Keratinocyte (primary cell): ENCODE measurements at regions not wholly inside any gene's neighbourhood (a gene's known extent, or its start where the extent isn't known, plus 50 kb on each side); places are given as distances from the start of the nearest gene placed in this dataset.

Source experiments
- DNase-seq: peaks from one replicate; pipeline ENCODE4 v3.0.0-alpha.2; 2011; ENCODE audit warnings: low read depth, missing footprints, low spot score
- FAIRE-seq: peaks from 2 replicates; lab custom pipeline; 2011; peaks lifted over from hg19 to GRCh38; lab: Jason Lieb, UNC
- H2AFZ ChIP-seq: 2 replicates; pipeline ENCODE4 v1.6.0; 2012; ENCODE audit warnings: low read length, control low read depth, inconsistent platforms; ENCODE audit not compliant: control insufficient read depth
- H3K27ac ChIP-seq: 2 replicates; pipeline ENCODE4 v1.5.1; 2011; ENCODE audit warnings: low read length; ENCODE audit not compliant: control insufficient read depth, insufficient read depth
- H3K27me3 ChIP-seq: 3 replicates; pipeline ENCODE4 v1.6.0; 2011; ENCODE audit warnings: low read length; ENCODE audit not compliant: control insufficient read depth, insufficient read depth; ENCODE audit errors: extremely low read depth
- H3K36me3 ChIP-seq, 2 experiments: 2 replicates in 1 of 2; 3 replicates in 1 of 2; pipeline ENCODE4 v1.5.1; 2011; ENCODE audit warnings: low read length in 2 of 2, mild to moderate bottlenecking in 1 of 2; ENCODE audit not compliant: control insufficient read depth in 2 of 2, insufficient read depth in 2 of 2; ENCODE audit errors: extremely low read depth in 1 of 2
- H3K4me1 ChIP-seq: 3 replicates; pipeline ENCODE4 v1.5.1; 2011; ENCODE audit warnings: low read length; ENCODE audit not compliant: control insufficient read depth, insufficient read depth; ENCODE audit errors: extremely low read depth
- H3K4me2 ChIP-seq: 3 replicates; pipeline ENCODE4 v1.6.0; 2011; ENCODE audit warnings: low read depth, low read length; ENCODE audit not compliant: control insufficient read depth, insufficient read depth; ENCODE audit errors: extremely low read depth
- H3K4me3 ChIP-seq, 3 experiments: fragments of 200-600 bp in 1 of 3; sonication (generic) in 1 of 3; 2 replicates in 2 of 3; 3 replicates in 1 of 3; pipeline ENCODE4 v1.5.1; 2011 to 2016; ENCODE audit warnings: low read length in 3 of 3, mild to moderate bottlenecking in 3 of 3, control low read depth in 2 of 3, inconsistent platforms in 1 of 3, low read depth in 1 of 3, mixed read lengths in 1 of 3, mixed run types in 1 of 3, moderate library complexity in 1 of 3; ENCODE audit not compliant: control insufficient read depth in 2 of 3, insufficient read depth in 2 of 3; ENCODE audit errors: extremely low read depth in 1 of 3
- H3K79me2 ChIP-seq: 2 replicates; pipeline ENCODE4 v1.6.0; 2012; ENCODE audit warnings: low read length; ENCODE audit not compliant: control insufficient read depth, insufficient read depth
- H3K9ac ChIP-seq: 3 replicates; pipeline ENCODE4 v1.6.0; 2011; ENCODE audit warnings: low read length; ENCODE audit not compliant: control insufficient read depth, insufficient read depth; ENCODE audit errors: extremely low read depth
- H3K9me1 ChIP-seq: 3 replicates; pipeline ENCODE4 v1.6.0; 2011; ENCODE audit warnings: low read length; ENCODE audit not compliant: control insufficient read depth, insufficient read depth; ENCODE audit errors: extremely low read depth
- H3K9me3 ChIP-seq: 2 replicates; pipeline ENCODE4 v1.5.1; 2012; ENCODE audit warnings: low read depth, low read length; ENCODE audit not compliant: control insufficient read depth
- H4K20me1 ChIP-seq: 3 replicates; pipeline ENCODE4 v1.6.0; 2011; ENCODE audit warnings: low read length; ENCODE audit not compliant: control insufficient read depth, insufficient read depth; ENCODE audit errors: extremely low read depth
- CTCF ChIP-seq, 3 experiments: IDR thresholded peaks in 1 of 3; conservative IDR thresholded peaks in 1 of 3; optimal IDR thresholded peaks in 1 of 3; 2 replicates in 2 of 3; 3 replicates in 1 of 3; pipeline versions ENCODE3 to v1.5.1; 2011; ENCODE audit warnings: low read length in 3 of 3, mild to moderate bottlenecking in 3 of 3, moderate library complexity in 2 of 3, control low read depth in 1 of 3, inconsistent platforms in 1 of 3; ENCODE audit not compliant: insufficient read depth in 2 of 3; ENCODE audit errors: extremely low read depth in 1 of 3
- EZH2 ChIP-seq: IDR thresholded peaks from one replicate; pipeline ENCODE4 v1.6.1; 2012; ENCODE audit warnings: inconsistent platforms, mild to moderate bottlenecking, low read length, moderate library complexity
- dilution Hi-C: fragments of 300-500 bp; cut with MboI; formaldehyde crosslinking; loops from one replicate; pipeline ENCODE4 v1.7.0; 2020; ENCODE audit warnings: low sequenced_read_pairs; ENCODE audit not compliant: extremely low pct_ligation_motif_present

- Histone ChIP-seq H3K9me1 (no peaks in the 10 kb centered on the region), H3K27me3 (no peaks in the 10 kb centered on the region), H3K4me3 (no peak overlapping the region), H3K4me2 (no peak overlapping the region), H2AFZ (no peak overlapping the region), H3K4me1 (no peaks in the 10 kb centered on the region), H3K36me3 (no peaks in the 10 kb centered on the region), H3K79me2 (no peaks in the 10 kb centered on the region), H3K9ac (no peak overlapping the region), H3K27ac (no peak overlapping the region), H3K9me3 (peaks cover 2% of the 10 kb centered on the region), H4K20me1 (no peaks in the 10 kb centered on the region)
- TF ChIP-seq CTCF (optimal IDR thresholded peaks at IDR 0.05 in 1 of 3, IDR thresholded peaks at IDR 0.05 in 1 of 3, conservative IDR thresholded peaks at IDR 0.05 in 1 of 3; ENCODE audit: extremely low read depth in 1 of 3, insufficient read depth in 2 of 3, low read length in 3 of 3), result no peak
- no peak for TF ChIP-seq EZH2
- no peak for DNase-seq
- dilution Hi-C loops, result no loop called here
- no peak for FAIRE-seq
These were observed 210.4 kb upstream of the NDN start for GRCh38 chr15:23897531-23897930.

DNA sequence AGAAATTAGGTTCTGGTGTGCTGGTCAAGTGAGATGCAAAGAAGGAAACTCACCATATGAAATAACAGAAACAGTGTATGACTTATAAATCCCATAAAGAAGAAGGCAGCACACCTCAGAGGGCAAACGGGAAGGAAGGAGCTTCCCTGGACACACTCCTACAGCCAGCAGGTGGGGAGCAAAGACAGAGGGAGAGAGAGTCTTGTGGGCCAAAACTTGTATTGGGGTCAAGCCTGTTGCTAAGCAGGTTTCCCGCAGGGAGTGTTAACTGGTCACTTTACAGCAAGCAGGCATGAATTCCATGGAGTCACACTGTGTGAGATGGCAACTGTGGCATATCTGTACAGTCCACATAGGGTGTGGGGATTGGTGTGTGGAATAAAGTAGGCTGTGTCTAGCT is 222.9 kb upstream of the NDN start:
- H3K4me1 ChIP-seq, result no peaks in the 10 kb centered on the region
- FAIRE-seq (no peak), DNase-seq (no peak)
- H3K27ac ChIP-seq, result no peak overlapping the region
- TF ChIP-seq EZH2 (no peak), CTCF (optimal IDR thresholded peaks at IDR 0.05 in 1 of 3, IDR thresholded peaks at IDR 0.05 in 1 of 3, conservative IDR thresholded peaks at IDR 0.05 in 1 of 3; ENCODE audit: extremely low read depth in 1 of 3, insufficient read depth in 2 of 3, low read length in 3 of 3) (no peak)
- peaks cover 10% of the 10 kb centered on the region for H3K9me3 ChIP-seq
- no peaks in the 10 kb centered on the region for H3K79me2 ChIP-seq
- H3K36me3 ChIP-seq, result no peaks in the 10 kb centered on the region
- no peak overlapping the region for H2AFZ ChIP-seq
- H3K4me3 ChIP-seq, result no peak overlapping the region
- H3K4me2 ChIP-seq, result no peak overlapping the region
- dilution Hi-C loops, result no loop called here
- no peak overlapping the region for H3K9ac ChIP-seq
- no peaks in the 10 kb centered on the region for H3K27me3 ChIP-seq
- no peaks in the 10 kb centered on the region for H4K20me1 ChIP-seq
- no peaks in the 10 kb centered on the region for H3K9me1 ChIP-seq
